PC-3 (cell line): ENCODE measurements at regions not wholly inside any gene's neighbourhood (a gene's known extent, or its start where the extent isn't known, plus 50 kb on each side); places are given as distances from the start of the nearest gene placed in this dataset.

Experiments
- ATAC-seq: fragments of 200-7000 bp; cut with Tn5 transposase; 2 replicates; pipeline ENCODE4 v1.9.1; 2020; ENCODE audit warnings: mild to moderate bottlenecking, moderate library complexity
- BruUV-seq: library from RNA; stranded (reverse); fragments of 400-500 nt; replicated peaks from 2 replicates; lab custom pipeline; 2021; lab: Mats Ljungman, UMichigan
- CTCF ChIA-PET: fragments of 300-600 bp; sonication (Branson Sonifier 250); formaldehyde crosslinking; loops from one replicate; lab custom pipeline; 2022; ENCODE audit warnings: antibody characterized with exemption; lab: Charles Lee
- POLR2A ChIA-PET: fragments of 300-600 bp; sonication (Branson Sonifier 250); formaldehyde crosslinking; loops from one replicate; lab custom pipeline; 2022; ENCODE audit warnings: antibody characterized with exemption; ENCODE audit not compliant: unreplicated experiment; lab: Charles Lee
- DNase-seq: peaks from one replicate; pipeline ENCODE4 v3.0.0-alpha.2; 2015
- H2AFZ ChIP-seq: fragments of 300-600 bp; sonication (generic); 2 replicates; pipeline ENCODE4 v1.6.0; 2016; ENCODE audit warnings: antibody characterized with exemption, low read length
- H3F3A ChIP-seq: fragments of 300-600 bp; sonication (generic); one replicate; pipeline ENCODE4 v1.6.0; 2017; ENCODE audit warnings: antibody characterized with exemption, low read length, control low read depth, mild to moderate bottlenecking; ENCODE audit not compliant: unreplicated experiment
- H3K27ac ChIP-seq: fragments of 300-600 bp; sonication (generic); 2 replicates; pipeline ENCODE4 v1.5.1; 2016; ENCODE audit warnings: mild to moderate bottlenecking, low read length
- H3K27me3 ChIP-seq: fragments of 300-600 bp; sonication (generic); 2 replicates; pipeline ENCODE4 v1.6.1; 2016; ENCODE audit warnings: low read length, mixed read lengths
- H3K36me3 ChIP-seq: fragments of 300-600 bp; sonication (generic); 2 replicates; pipeline ENCODE4 v1.6.1; 2016; ENCODE audit warnings: low read depth, mixed run types, low read length, mixed read lengths
- H3K4me1 ChIP-seq: fragments of 300-600 bp; sonication (generic); 2 replicates; pipeline ENCODE4 v1.5.1; 2016; ENCODE audit warnings: low read length; ENCODE audit not compliant: insufficient read depth
- H3K4me2 ChIP-seq: fragments of 300-600 bp; sonication (generic); 2 replicates; pipeline ENCODE4 v1.6.0; 2016; ENCODE audit warnings: low read length
- H3K4me3 ChIP-seq: fragments of 300-600 bp; sonication (generic); 2 replicates; pipeline ENCODE4 v1.5.1; 2016; ENCODE audit warnings: mild to moderate bottlenecking, low read length, mixed read lengths
- H3K79me2 ChIP-seq: fragments of 300-600 bp; sonication (generic); 2 replicates; pipeline ENCODE4 v1.6.1; 2017; ENCODE audit warnings: low read length, mixed read lengths
- H3K9ac ChIP-seq: fragments of 300-600 bp; sonication (generic); 2 replicates; pipeline ENCODE4 v1.6.0; 2016; ENCODE audit warnings: mild to moderate bottlenecking, low read length
- H3K9me2 ChIP-seq: fragments of 300-600 bp; sonication (generic); replicated peaks from 2 replicates; pipeline ENCODE4 v1.6.1; 2016; ENCODE audit warnings: mixed run types, low read length, mixed read lengths
- H3K9me3 ChIP-seq: fragments of 300-600 bp; sonication (generic); 2 replicates; pipeline ENCODE4 v1.6.1; 2016; ENCODE audit warnings: low read length, mixed read lengths
- H4K20me1 ChIP-seq: fragments of 300-600 bp; sonication (generic); 2 replicates; pipeline ENCODE4 v1.6.1; 2016; ENCODE audit warnings: low read length, mixed read lengths
- CTCF ChIP-seq: fragments of 300-600 bp; sonication (generic); conservative IDR thresholded peaks from 2 replicates; pipeline ENCODE4 v1.5.1; 2017; ENCODE audit warnings: antibody characterized with exemption, low read depth, mild to moderate bottlenecking, low read length
- EZH2 ChIP-seq: fragments of 300-600 bp; sonication (generic); IDR thresholded peaks from one replicate; pipeline ENCODE4 v1.6.1; 2017; ENCODE audit warnings: antibody characterized with exemption, mild to moderate bottlenecking, low read length; ENCODE audit not compliant: unreplicated experiment
- EZH2phosphoT487 ChIP-seq: fragments of 300-600 bp; sonication (generic); IDR thresholded peaks from 2 replicates; pipeline ENCODE4 v1.6.1; 2018; ENCODE audit warnings: mild to moderate bottlenecking, antibody characterized with exemption, low read length, borderline replicate concordance
- intact Hi-C: fragments of 100-400 bp; cut with micrococcal nuclease; formaldehyde crosslinking; loops from 2 replicates; pipeline ENCODE4 v1.9.0; 2023

GRCh38 chr20:48156521-48156920 is 371.2 kb upstream of the SULF2 start:
- TF ChIP-seq EZH2phosphoT487 (no peak), EZH2 (no peak), CTCF (no peak)
- peaks cover 19% of the 10 kb centered on the region; the same call in 1 of the 2 replicates for H3K4me1 ChIP-seq
- H3K27me3 ChIP-seq: no peaks in the 10 kb centered on the region
- intact Hi-C loops: no loop called here
- BruUV-seq: no TSS peak
- H3K9me3 ChIP-seq: peaks cover 11% of the 10 kb centered on the region; the same call in 1 of the 2 replicates
- H2AFZ ChIP-seq: no peak overlapping the region
- no peaks in the 10 kb centered on the region for H4K20me1 ChIP-seq
- DNase-seq: peak; percentile 23
- H3K36me3 ChIP-seq: no peaks in the 10 kb centered on the region; the same call in 1 of the 2 replicates
- no peak overlapping the region for H3K4me3 ChIP-seq
- no peak for ATAC-seq
- ChIA-PET CTCF (no interaction called here), POLR2A (no interaction called here)
- no peak overlapping the region for H3K9ac ChIP-seq
- H3K27ac ChIP-seq: peak overlapping the region; percentile 36; the same call in 1 of the 2 replicates
- H3K9me2 ChIP-seq: no peaks in the 10 kb centered on the region
- no peaks in the 10 kb centered on the region for H3F3A ChIP-seq
- peak overlapping the region; percentile 40 for H3K4me2 ChIP-seq
- H3K79me2 ChIP-seq: no peaks in the 10 kb centered on the region

DNA sequence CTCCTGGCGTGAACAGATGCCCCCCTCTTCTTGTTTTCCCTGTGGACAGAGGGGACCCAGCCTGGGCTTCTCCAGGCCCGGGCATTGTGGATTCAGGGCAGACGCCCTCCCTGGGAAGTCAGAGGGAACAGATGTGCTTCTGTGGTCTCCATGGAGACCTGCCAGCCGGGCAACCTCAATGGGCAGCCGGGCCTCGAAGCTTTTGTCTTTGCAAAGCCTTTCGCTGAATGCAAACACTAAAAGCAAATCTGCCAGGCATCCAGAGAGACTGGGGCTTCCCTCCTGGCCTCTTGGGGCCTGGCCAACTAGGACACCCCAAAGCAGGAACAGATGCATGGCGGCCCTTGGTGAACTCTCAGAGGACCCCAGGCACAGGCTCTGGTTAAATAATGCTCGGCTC is 370.0 kb upstream of the SULF2 start:
- no peak overlapping the region for H3K27ac ChIP-seq
- no TSS peak for BruUV-seq

More for the DNA sequence above, 370.0 kb upstream of the SULF2 start:
- H3K9me3 ChIP-seq: peaks cover 11% of the 10 kb centered on the region; the same call in 1 of the 2 replicates
- H3K36me3 ChIP-seq: no peaks in the 10 kb centered on the region; the same call in 1 of the 2 replicates
- no peaks in the 10 kb centered on the region for H3K27me3 ChIP-seq
- no peaks in the 10 kb centered on the region for H4K20me1 ChIP-seq
- H3K9me2 ChIP-seq: no peaks in the 10 kb centered on the region
- no peaks in the 10 kb centered on the region for H3F3A ChIP-seq
- TF ChIP-seq EZH2phosphoT487 (no peak), EZH2 (no peak), CTCF (no peak)
- H3K4me1 ChIP-seq: peaks cover 19% of the 10 kb centered on the region; the same call in 1 of the 2 replicates
- H3K4me3 ChIP-seq: no peak overlapping the region
- DNase-seq: no peak
- CTCF ChIA-PET: no interaction called here
- intact Hi-C loops: no loop called here
- POLR2A ChIA-PET: no interaction called here
- H2AFZ ChIP-seq: no peak overlapping the region
- no peaks in the 10 kb centered on the region for H3K79me2 ChIP-seq
- H3K9ac ChIP-seq: no peak overlapping the region
- no peak overlapping the region for H3K4me2 ChIP-seq
- no peak for ATAC-seq
